ENCODE measurements at regions not wholly inside any gene's neighbourhood (a gene's known extent, or its start where the extent isn't known, plus 50 kb on each side); places are given as distances from the start of the nearest gene placed in this dataset.

- TF ChIP-seq ZBTB9 (CRISPR knock-in tag; IDR thresholded peaks at IDR 0.05) = no peak
- TF ChIP-seq ATF6 (CRISPR knock-in tag; IDR thresholded peaks at IDR 0.05) = no peak
- no peak for TF ChIP-seq HNRNPUL1 (IDR thresholded peaks at IDR 0.05; ENCODE audit: low read length)
- no peak for TF ChIP-seq ZBED1 (IDR thresholded peaks at IDR 0.05)
- TF ChIP-seq HBP1 (CRISPR knock-in tag; IDR thresholded peaks at IDR 0.05) = no peak
- TF ChIP-seq ZBTB11 (CRISPR knock-in tag; IDR thresholded peaks at IDR 0.05) = no peak
- no peak for TF ChIP-seq FOXA1 (IDR thresholded peaks at IDR 0.05; ENCODE audit: borderline replicate concordance)
- no peak for TF ChIP-seq CBX8 (IDR thresholded peaks at IDR 0.05; ENCODE audit: borderline replicate concordance, extremely low read depth, low read depth, low read length, poor library complexity, severe bottlenecking)
- TF ChIP-seq ATF1 (CRISPR knock-in tag; IDR thresholded peaks at IDR 0.05) = no peak
- no peak for TF ChIP-seq ATF1 (tag; IDR thresholded peaks at IDR 0.05)
- TF ChIP-seq BRD9 (IDR thresholded peaks at IDR 0.05; ENCODE audit: low read depth, partially characterized antibody) = no peak
- TF ChIP-seq CAMTA2 (CRISPR knock-in tag; conservative IDR thresholded peaks at IDR 0.05) = no peak
- TF ChIP-seq ZNF282 (CRISPR knock-in tag; IDR thresholded peaks at IDR 0.05) = no peak
- no peak for TF ChIP-seq EZH2 (IDR thresholded peaks at IDR 0.05; ENCODE audit: borderline replicate concordance, low read depth, low read length)
- TF ChIP-seq ZNF408 (CRISPR knock-in tag; IDR thresholded peaks at IDR 0.05; ENCODE audit: low read depth) = no peak
- TF ChIP-seq ZBTB34 (CRISPR knock-in tag; IDR thresholded peaks at IDR 0.05) = no peak
- TF ChIP-seq ZNF24 (IDR thresholded peaks at IDR 0.05) = no peak
Measured at GRCh38 chr20:50320901-50321796, 130.5 kb downstream of the CEBPB start (continued).

All from K562 (cell line).